ENCODE measurements at regions not wholly inside any gene's neighbourhood (a gene's known extent, or its start where the extent isn't known, plus 50 kb on each side); places are given as distances from the start of the nearest gene placed in this dataset.

- ChIA-PET POLR2A (no interaction called here), CTCF (no interaction called here)
- Histone ChIP-seq H3K4me3 (replicated peaks in 1 of 3; ENCODE audit: insufficient read depth in 1 of 3, low read depth in 1 of 3, low read length in 3 of 3) (no peak overlapping the region), H2AFZ (ENCODE audit: low read depth, low read length) (no peak overlapping the region), H3K9ac (replicated peaks; ENCODE audit: extremely low read depth, insufficient read depth, low read length) (no peak overlapping the region), H4K20me1 (replicated peaks; ENCODE audit: control insufficient read depth, extremely low read depth, insufficient read depth, low read length) (no peaks in the 10 kb centered on the region), H3K4me1 (ENCODE audit: control insufficient read depth, extremely low read depth, insufficient read depth, low read length) (no peaks in the 10 kb centered on the region), H3K79me2 (ENCODE audit: control insufficient read depth, insufficient read depth, low read length) (no peaks in the 10 kb centered on the region), H3K4me2 (ENCODE audit: insufficient read depth, low read length) (no peak overlapping the region), H3K27ac (ENCODE audit: insufficient read depth, low read depth, low read length) (no peak overlapping the region), H3K9me1 (replicated peaks; ENCODE audit: control insufficient read depth, extremely low read depth, insufficient read depth, low read length) (no peaks in the 10 kb centered on the region), H3K9me3 (replicated peaks; ENCODE audit: control insufficient read depth, insufficient read depth, low read length) (peaks cover 9% of the 10 kb centered on the region), H3K27me3 (ENCODE audit: control insufficient read depth in 2 of 2, insufficient read depth in 2 of 2, low read length in 2 of 2) (no peaks in the 10 kb centered on the region), H3K36me3 (ENCODE audit: control insufficient read depth in 2 of 2, extremely low read depth in 1 of 2, insufficient read depth in 2 of 2, low read length in 2 of 2) (no peaks in the 10 kb centered on the region)
- no peak for DNase-seq (ENCODE audit: low read depth, low spot score)
- dilution Hi-C loops (cut with MboI; ENCODE audit: extremely low pct_ligation_motif_present, low sequenced_read_pairs) (no loop called here), intact Hi-C loops (cut with micrococcal nuclease) (no loop called here)
- no peak for FAIRE-seq
- no TSS peak for BruUV-seq (replicated peaks)
- TF ChIP-seq JUN (IDR thresholded peaks at IDR 0.05; ENCODE audit: borderline replicate concordance, insufficient read depth, insufficient read length, low read depth) (no peak), MAX (IDR thresholded peaks at IDR 0.05; ENCODE audit: insufficient read depth, insufficient read length) (no peak), MYC (IDR thresholded peaks at IDR 0.05; ENCODE audit: low read depth, low read length) (no peak), POLR2A (IDR thresholded peaks at IDR 0.05; ENCODE audit: low read depth, low read length) (no peak), GATA2 (IDR thresholded peaks at IDR 0.05; ENCODE audit: insufficient read depth, insufficient read length, low read depth, low read length) (no peak)
These were observed 820.3 kb downstream of the TMEM121 start for GRCh38 chr14:106346534-106347290.

GRCh38 chr14:106347291-106347778 lies 821.0 kb downstream of the TMEM121 start:
- Histone ChIP-seq H3K4me3 (replicated peaks in 1 of 3; ENCODE audit: insufficient read depth in 1 of 3, low read depth in 1 of 3, low read length in 3 of 3) (no peak overlapping the region), H4K20me1 (replicated peaks; ENCODE audit: control insufficient read depth, extremely low read depth, insufficient read depth, low read length) (no peaks in the 10 kb centered on the region), H3K9ac (replicated peaks; ENCODE audit: extremely low read depth, insufficient read depth, low read length) (no peak overlapping the region), H3K4me1 (ENCODE audit: control insufficient read depth, extremely low read depth, insufficient read depth, low read length) (no peaks in the 10 kb centered on the region), H3K79me2 (ENCODE audit: control insufficient read depth, insufficient read depth, low read length) (no peaks in the 10 kb centered on the region), H3K9me1 (replicated peaks; ENCODE audit: control insufficient read depth, extremely low read depth, insufficient read depth, low read length) (no peaks in the 10 kb centered on the region), H3K4me2 (ENCODE audit: insufficient read depth, low read length) (no peak overlapping the region), H3K36me3 (ENCODE audit: control insufficient read depth in 2 of 2, extremely low read depth in 1 of 2, insufficient read depth in 2 of 2, low read length in 2 of 2) (no peaks in the 10 kb centered on the region), H3K27ac (ENCODE audit: insufficient read depth, low read depth, low read length) (no peak overlapping the region), H3K27me3 (ENCODE audit: control insufficient read depth in 2 of 2, insufficient read depth in 2 of 2, low read length in 2 of 2) (no peaks in the 10 kb centered on the region), H3K9me3 (replicated peaks; ENCODE audit: control insufficient read depth, insufficient read depth, low read length) (peaks cover 9% of the 10 kb centered on the region), H2AFZ (ENCODE audit: low read depth, low read length) (no peak overlapping the region)
- intact Hi-C loops (cut with micrococcal nuclease): no loop called here
- FAIRE-seq (no peak), DNase-seq (ENCODE audit: low read depth, low spot score) (no peak)
- dilution Hi-C loops (cut with MboI; ENCODE audit: extremely low pct_ligation_motif_present, low sequenced_read_pairs): no loop called here
- ChIA-PET POLR2A (no interaction called here), CTCF (no interaction called here)
- BruUV-seq (replicated peaks): no TSS peak
- no peak for TF ChIP-seq MAX (IDR thresholded peaks at IDR 0.05; ENCODE audit: insufficient read depth, insufficient read length)
- no peak for TF ChIP-seq GATA2 (IDR thresholded peaks at IDR 0.05; ENCODE audit: insufficient read depth, insufficient read length, low read depth, low read length)
- no peak for TF ChIP-seq JUN (IDR thresholded peaks at IDR 0.05; ENCODE audit: borderline replicate concordance, insufficient read depth, insufficient read length, low read depth)
- no peak for TF ChIP-seq POLR2A (IDR thresholded peaks at IDR 0.05; ENCODE audit: low read depth, low read length)
- no peak for TF ChIP-seq FOS (IDR thresholded peaks at IDR 0.05; ENCODE audit: borderline replicate concordance, insufficient read depth, low read length)
- no peak for TF ChIP-seq MYC (IDR thresholded peaks at IDR 0.05; ENCODE audit: low read depth, low read length)
- no peak for TF ChIP-seq EZH2 (IDR thresholded peaks at IDR 0.05; ENCODE audit: borderline replicate concordance, low read depth, low read length, severe bottlenecking)
- TF ChIP-seq POLR2AphosphoS5 (IDR thresholded peaks at IDR 0.05; ENCODE audit: insufficient read depth, low read depth, low read length): no peak
- TF ChIP-seq CTCF (IDR thresholded peaks at IDR 0.05; ENCODE audit: extremely low read depth in 1 of 2, insufficient read depth in 1 of 2, low read depth in 1 of 2, low read length in 2 of 2): no peak

All from endothelial cell of umbilical vein (primary cell).